NCI-H748 treated with DMSO at 0.1 percent for 48 hours (cell line): ENCODE measurements at regions not wholly inside any gene's neighbourhood (a gene's known extent, or its start where the extent isn't known, plus 50 kb on each side); places are given as distances from the start of the nearest gene placed in this dataset.
"Not testable (repeated sequence)": the region's sequence is repeated elsewhere in the genome, so short reads cannot be mapped to it uniquely, and the experiment has no call there.

Source experiments
- DNase-seq: peaks from one replicate; lab custom pipeline; 2025; lab: John Stamatoyannopoulos, UW

DNA sequence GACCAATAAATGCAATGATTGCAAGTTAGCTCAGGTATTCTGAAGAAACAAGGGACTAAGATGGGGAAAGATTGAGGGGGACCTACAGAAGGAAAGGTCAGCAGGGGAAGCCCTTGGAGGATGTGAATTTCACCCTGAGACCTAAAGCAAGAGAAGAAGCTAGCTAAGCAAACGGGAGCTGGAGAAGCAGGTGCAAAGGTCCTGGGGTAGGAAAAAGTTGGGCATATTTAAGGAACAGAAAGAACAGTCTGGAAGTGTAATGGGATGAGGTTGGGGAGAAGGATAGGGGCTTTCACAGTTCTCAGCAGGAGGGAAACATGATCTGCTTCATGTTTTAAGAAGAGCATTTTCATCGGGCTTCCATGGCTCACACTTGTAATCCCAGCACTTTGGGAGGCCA lies 89.7 kb upstream of the SLC45A1 start:
- no peak for DNase-seq

DNA sequence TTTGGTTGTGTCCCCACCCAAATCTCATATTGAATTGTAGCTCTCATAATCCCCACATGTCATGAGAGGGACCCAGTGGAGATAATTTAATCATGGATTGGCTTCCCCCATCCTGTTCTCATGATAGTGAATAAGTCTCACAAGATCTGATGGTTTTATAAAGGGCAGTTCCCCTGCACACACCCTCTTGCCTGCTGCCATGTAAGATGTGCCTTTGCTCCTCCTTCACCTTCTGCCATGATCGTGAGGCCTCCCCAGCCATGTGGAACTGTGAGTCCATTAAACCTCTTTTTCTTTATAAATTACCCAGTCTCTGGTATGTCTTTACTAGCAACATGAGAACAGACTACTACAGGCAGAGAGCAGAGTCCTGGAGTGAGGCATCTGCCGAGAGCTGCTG lies 90.2 kb upstream of the SLC45A1 start:
- not testable (repeated sequence) for DNase-seq

DNA sequence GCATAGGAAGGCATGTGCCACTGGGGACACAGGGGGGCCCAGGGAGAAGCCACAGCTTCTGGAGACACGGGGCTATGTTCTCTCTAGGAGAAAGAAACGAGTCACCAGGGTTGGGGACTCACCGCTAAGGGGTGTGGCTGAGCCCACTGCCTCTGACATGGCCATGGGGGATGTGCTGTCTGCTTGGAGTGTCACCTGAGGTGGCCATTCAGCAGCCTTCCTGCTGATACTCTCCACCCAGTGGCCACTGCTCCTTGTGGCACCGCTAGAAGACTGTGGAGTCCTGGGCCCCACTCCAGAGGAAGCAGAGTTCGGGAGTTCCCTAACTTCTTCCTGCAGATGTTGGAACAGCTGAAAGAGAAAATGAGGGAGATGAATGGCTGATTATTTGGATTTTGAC lies 91.2 kb upstream of the SLC45A1 start:
- DNase-seq = no peak

DNA sequence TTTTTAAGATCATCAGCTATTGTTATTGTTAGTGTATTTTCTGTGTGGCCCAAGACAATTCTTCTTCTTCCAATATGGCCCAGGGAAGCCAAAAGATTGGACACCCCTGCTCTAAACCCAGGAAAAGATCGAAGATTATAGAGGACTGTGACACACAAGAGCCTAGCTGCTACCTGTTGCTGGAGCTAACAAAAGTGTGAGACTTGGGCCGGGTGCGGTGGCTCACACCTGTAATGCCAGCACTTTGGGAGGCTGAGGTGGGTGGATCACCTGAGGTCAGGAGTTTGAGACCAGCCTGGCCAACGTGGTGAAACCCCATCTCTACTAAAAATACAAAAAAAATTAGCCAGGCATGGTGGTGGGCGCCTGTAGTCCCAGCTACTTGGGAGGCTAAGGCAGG lies 91.9 kb upstream of the SLC45A1 start:
- DNase-seq = not testable (repeated sequence)

DNA sequence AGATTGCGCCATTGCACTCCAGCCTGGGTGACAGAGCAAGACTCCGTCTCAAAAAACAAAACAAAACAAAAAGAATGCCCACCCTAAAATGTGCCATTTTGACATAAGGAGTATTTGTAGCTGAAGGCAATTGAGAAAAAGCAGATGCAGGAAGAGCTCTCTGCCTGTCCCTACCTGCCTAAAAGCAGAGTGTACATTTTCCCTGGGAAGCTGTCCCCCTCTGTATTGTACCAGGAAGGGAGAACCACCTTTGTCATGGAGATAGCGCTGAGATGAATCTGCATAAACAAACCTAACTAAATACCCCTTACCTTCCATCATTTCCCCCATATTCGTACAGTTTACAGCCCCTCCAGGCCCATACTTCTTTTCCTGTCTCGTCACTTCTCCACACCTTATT lies 94.4 kb upstream of the SLC45A1 start:
- no peak for DNase-seq

DNA sequence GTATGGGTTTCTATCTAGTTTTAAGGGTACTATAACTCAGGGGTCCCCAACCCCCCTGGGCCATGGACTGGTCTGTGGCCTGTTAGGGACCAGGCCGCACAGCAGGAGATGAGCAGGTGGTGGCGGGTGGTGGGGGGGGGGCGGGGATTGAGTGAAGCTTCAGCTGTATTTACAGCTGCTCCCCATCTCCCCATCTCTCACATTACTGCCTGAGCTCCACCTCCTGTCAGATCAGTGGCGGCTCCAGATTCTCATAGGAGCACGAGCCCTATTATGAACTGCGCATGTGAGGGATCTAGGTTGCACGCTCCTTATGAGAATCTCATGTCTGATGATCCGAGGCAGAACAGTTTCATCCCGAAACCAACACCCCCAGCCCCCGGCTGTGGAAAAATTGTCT lies 95.1 kb upstream of the SLC45A1 start:
- DNase-seq = no peak

DNA sequence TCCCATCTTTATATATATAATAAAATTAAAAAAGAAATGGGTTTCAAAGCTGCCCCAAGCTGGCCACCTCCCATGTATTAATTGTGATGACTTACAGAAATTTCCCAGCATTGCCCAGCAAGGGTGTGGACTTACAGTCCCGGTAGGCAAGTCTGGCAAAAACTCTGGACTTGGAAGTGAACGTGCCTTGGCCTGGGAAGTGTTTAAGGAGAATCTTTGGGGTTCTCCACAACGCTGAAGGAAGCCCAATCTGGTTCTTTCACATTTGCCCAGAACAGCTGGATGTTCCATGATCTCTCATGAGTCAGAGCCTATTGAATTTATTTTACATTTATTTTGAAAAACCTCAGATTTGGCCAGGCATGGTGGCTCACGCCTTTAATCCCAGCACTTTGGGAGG lies 98.4 kb upstream of the SLC45A1 start:
- no peak for DNase-seq

DNA sequence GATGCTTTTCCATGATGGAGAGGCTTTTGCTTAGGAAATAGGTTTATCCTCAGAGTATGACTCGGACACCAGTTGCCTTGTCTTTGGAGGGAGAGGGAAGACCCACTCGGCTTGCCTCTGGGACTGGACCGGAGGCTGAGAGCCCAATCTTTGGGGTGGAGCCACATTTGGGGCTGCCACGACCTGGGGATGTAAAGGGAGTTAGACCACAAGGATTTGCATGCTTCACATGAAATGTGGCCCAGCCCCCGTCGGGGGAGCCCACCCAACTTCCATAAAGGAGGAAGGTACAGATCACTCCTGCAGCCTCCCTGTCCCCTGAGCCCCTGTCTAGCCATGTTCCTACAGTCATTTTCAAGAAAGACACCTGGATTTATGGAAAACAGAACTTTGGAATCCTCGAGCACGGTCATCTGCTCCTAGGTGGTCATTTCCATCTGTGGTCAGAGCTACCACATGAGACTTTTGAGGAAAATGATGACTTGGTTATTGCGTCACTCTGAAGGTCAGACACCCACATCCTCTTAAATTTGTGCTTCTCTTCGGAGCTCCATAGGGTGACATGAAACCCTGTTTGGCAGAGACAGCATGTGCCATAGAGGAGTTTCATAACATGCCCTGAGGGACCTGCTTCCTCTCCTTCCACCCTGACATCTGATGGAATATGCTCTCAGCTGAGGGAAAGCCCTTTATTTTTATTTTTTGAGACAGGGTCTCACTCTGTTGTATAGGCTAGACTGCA lies 99.4 kb upstream of the SLC45A1 start:
- DNase-seq = no peak

DNA sequence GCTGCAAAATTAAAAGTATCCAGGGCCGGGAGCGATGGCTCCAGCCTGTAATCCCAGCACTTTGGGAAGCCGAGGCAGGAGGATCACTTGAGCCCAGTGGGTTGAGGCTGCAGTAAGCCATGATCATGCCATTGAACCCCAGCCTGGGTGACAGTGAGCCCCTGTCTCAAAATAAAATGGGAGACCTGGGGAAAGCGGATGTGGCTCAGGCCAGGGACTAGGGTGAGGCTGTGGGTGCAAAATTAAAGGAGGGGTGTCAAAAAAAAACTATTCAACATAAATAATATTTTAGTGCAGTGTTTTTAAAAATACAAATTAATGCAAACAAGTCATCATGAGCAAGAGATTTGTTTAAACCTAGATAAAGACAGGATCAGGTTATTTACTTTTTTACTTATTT lies 100.1 kb upstream of the SLC45A1 start:
- DNase-seq = no peak

DNA sequence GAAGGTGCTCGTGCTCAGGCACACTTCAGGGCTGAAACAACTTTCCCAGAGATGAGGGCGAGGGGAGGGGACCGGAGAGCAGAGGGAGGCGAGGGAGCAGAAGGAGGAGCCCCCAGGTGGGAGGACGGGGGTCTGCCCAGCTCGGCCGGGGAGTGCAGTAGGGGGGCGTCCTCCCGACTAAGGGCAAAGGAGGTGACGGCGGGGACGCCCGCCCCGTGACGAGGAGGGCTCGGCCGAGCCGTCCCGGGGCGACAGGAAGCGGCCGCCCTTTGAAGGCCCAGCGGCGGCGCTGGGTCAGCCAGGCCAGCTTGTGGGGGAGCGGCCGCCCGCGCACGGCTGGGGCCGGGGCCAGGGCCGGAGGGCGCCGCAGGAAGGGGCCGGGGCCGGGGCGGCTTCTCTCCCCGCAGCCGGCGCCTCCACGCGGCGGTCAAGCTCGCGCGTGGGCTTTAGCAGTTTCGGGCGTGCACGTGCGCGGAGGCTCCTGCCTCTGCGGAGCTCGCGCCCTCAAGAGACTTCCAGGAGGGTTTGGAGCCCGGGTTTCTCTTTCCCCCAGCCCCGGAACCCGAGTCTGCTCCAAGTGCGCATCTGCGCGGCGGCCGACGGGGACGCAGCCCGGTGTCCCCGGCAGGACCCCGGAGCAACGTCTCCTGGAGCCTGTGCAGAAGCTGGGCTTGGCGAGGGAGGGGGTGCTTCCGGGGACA lies 100.8 kb upstream of the SLC45A1 start:
- no peak for DNase-seq

DNA sequence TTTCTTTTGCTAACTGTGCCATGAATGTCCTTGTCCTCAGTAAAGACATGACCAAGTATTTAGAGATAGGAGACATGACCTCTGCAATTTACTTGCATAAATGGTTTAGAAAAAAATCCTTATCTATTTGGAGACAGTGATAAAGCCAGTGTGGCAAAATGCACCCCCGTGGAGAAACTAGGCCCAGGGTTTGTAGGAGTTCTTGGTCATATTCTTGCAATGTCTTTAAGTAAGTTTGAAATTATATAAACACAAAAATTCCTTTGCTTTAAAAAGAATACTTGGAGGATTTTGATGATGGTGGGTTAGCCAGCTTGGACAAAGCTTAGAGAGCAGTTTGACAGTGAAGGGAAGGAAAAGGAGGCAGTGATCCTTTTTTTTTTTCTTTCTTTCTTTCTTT lies 101.9 kb upstream of the SLC45A1 start:
- DNase-seq = no peak

DNA sequence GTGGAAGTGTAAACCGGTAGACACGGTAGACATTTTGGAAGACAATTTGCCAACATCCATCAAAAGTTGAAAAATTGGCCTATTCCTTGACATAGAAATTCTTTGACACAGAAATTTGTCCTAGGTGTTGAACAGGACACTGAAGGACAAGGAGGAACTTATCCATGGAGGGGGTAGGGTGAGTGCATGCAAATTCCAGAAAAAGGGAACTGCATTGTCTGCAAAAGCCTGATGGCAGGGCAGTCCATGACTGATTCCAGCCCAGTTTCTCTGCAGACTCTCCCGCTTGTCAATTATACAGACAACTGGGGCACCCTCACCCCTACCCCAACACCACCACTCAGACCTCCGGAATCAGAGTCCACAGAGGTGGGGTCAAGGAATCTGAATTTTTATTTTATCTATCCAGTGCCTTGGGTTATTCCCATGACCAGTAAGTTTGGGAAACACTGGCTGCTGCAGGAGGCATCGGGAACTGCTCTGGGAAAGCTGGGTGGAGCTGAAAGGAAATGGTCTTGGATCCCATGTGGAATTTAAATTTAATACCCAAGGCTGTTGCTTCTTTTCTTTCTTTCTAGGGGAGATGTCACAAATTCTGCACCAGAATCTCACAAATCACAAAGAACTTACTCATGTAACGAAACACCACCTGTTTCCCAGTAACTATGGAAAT lies 103.3 kb upstream of the SLC45A1 start:
- DNase-seq = no peak

DNA sequence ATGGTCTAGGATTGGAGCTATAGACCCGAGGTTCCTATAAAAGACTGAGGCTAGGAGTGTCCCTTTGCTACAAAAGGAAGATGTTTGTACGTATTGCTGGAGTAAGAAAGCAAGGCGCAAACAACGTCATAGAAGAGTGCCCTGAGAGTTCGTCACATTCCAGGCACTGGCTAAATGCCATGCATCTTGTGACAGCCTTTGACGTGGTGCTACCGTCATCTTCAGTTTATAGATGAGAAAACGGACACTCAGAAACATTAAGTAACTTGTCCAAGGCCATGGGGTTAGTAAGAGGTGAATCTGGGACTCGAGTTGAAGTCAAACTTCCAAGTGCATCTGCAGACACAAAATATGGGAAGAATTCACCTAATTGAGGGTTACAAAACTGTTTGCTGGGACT lies 104.2 kb upstream of the SLC45A1 start:
- DNase-seq = no peak

DNA sequence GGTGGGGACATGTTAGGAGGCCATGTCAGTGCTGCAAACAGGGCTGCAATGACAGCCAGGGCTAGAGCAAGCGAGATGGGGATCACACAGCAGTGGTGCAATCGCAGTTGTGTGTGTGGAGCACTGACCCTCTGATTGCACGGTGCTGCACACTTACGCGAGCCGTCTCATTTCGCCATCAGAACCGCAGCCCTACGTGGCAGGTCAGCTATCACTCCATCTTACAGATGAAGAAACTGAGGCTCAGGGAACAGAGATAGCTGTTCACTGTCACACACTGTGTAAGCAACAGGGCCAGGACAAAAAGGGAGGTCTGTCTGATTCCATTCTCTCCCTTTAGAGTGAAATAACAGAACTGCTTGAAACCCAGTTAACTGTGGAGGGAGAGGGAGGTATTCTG lies 104.8 kb upstream of the SLC45A1 start:
- DNase-seq = no peak

DNA sequence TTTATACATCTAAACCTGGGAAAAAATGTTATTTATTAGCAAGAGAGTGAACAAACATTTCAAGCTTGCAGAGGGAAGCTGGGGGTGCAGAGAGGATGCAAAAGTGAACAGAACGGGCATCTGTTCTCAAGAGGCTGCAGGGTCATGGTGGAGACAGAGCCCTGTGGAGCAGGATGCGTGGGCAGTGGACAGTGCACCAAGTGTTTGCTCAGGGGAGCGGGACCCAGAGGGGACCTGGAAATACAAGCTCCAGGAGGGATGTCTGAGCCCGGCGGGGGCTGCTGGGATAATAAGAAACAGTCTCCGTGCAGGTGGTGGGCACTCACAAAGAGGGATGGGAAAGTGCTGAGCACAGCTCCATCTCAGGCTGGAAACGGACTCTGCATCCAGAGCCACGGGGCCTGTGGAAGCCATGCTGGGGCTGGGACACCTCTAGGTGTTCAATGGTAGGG lies 105.3 kb upstream of the SLC45A1 start:
- DNase-seq = no peak

DNA sequence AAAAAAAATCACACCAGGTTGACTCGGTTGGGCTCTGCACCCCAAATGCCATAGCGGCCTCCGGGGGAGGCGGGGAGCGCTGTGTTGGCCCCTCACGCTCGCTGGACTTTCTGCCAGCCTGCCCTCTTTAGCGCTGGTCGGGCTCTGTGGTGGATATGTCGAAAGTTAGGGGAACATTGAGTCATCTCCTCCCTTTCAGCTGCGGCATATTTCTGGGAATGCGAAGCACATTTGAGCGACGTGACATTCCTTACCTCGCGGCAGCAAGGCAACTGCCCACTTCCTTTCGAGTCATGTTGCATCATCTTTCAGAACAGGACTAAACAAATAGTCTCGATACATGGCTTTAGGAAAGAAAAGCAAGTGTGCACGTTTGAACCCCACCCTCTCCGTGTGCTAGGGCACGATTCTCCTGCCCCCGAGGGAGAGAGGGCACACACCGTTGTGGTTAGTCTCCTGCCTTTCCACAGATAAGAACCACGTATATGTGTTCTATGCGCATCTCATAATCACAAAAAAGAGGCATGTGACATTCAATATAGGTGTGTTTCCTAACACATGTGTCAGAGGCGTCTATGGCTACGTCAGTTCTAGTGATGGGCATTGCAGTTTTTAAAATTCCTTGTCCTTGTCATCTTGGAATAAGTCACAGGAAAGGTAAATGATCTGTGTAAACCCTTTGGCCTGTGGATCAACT lies 105.9 kb upstream of the SLC45A1 start:
- DNase-seq = no peak

DNA sequence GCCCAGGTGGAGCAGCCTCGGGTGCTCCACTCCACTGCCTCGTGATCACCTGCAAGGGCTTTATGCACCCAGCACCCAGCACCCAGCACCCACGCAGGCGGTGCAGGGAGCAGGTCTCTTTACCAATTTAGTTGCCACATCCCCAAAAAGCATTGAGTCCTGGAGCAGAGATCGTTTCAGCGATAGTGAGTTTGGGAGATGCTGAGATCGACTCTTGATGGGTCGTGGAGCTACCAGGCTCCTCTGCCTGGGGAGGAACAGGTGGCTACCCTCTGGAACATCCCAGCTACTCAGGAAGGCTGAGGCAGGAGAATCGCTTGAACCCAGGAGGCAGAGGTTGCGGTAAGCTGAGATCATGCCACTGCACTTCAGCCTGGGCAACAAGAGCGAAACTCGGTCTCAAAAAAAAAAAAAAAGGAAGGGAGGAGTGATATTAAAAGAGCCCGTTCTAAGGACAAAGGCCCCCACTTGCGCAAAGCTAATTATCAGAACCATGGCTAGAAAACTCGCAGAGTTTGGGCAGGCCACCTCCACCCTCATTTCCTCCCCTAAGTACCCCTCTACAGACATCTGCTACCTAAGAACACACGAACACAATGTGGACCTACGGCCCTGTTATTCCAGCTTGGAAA lies 106.5 kb upstream of the SLC45A1 start:
- no peak for DNase-seq

DNA sequence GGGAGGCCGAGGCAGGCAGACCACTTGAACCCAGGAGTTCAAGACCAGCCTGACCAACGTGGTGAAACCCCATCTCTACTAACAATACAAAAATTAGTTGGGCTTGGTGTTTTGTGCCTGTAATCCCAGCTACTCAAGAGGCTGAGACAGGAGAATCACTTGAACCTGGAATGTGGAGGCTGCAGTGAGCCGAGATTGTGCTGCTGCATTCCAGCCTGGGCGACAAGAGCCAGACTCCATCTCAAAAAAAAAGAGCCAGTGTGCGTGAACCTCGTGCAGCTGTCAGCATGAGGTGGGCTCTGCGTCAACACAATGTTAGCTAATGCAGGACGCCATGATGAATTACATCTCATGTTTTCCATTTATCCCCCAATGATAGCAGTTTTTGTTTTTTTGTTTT lies 110.7 kb upstream of the SLC45A1 start:
- DNase-seq = no peak

DNA sequence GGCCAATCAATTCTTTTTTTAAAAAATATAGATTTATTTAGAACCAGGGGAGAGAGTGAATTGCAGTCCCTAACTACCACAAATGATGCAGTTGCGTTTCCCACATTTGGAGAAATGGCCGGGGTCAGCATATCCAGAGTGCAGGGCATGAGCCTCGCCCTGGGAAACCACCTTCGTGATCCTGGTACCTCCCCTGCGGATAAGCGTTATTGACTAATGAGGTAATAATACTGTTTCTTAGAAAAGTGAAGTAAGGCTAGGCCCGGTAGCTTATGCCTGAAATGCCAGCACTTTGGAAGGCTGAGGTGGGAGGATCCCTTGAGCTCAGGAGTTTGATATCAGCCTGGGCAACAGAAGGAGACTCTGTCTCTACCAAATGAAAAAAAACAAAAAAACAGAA lies 111.5 kb upstream of the SLC45A1 start:
- DNase-seq = no peak

DNA sequence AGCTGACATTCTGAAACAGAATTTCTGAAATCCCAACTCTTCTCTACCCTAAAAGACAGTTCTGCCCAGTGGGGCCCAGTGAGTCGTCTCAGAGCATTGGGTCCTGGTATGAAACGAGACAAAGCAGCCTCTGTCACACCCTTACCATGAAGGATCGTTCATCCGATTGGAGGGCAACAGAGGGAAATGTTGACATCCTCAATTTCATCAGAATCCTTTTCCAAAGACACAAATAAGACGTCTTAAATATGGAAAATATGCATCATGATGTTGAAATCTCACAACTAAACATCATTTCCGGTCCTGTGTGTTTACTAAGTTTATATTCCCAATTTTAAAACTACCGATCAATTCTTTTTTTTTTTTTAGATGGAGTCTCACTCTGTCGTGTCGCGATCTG lies 112.1 kb upstream of the SLC45A1 start:
- DNase-seq = no peak

DNA sequence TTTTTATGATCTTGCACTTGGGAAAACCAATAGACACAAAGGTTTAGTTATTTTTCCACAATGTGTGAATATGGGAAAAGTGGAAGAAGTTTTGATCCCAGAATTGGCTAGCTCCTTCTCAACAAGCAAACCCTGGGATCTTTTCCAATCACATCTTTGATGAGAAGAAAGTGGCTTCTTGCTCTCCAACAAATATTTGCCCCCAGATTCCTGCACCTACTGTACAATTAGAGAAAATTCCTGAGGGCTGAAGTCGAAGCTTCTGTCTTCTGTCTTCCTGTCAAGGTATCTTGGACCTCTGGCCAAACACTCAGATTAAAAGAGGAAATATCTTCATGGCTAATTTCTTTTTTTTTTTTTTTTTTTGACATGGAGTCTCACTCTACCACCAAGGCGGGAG lies 113.1 kb upstream of the SLC45A1 start:
- no peak for DNase-seq

DNA sequence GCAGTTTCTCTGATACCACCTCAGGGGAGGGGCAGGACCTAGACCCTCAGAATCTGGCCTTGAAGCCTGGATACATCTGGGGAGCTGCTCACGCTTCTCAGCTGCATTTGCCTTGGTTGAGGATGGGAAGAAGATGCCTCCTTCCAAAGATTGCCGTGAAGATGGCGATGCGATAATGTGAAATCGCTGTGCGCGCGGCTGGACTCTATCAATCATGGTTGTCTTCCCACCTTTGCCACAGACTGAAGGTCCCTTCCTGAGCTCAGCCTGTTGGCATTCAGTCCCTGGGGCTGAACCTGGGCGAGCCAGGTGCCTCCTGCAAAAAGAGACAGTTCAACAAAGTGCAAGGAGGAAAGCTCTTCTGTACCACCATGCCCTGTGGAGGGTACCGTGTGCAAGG lies 114.4 kb upstream of the SLC45A1 start:
- DNase-seq = no peak
